KMS-11 (cell line): ENCODE measurements at regions not wholly inside any gene's neighbourhood (a gene's known extent, or its start where the extent isn't known, plus 50 kb on each side); places are given as distances from the start of the nearest gene placed in this dataset.

Source experiments
- H2AFZ ChIP-seq: fragments of 200-600 bp; sonication (generic); 2 replicates; pipeline ENCODE4 v1.6.1; 2016; ENCODE audit warnings: antibody characterized with exemption, mixed run types, low read depth
- H3K27ac ChIP-seq: fragments of 200-600 bp; sonication (generic); 2 replicates; pipeline ENCODE4 v1.6.1; 2016; ENCODE audit warnings: mild to moderate bottlenecking, mixed run types
- H3K27me3 ChIP-seq: fragments of 200-600 bp; sonication (generic); 2 replicates; pipeline ENCODE4 v1.6.1; 2017; ENCODE audit warnings: mild to moderate bottlenecking, low read depth, mixed run types, moderate library complexity; ENCODE audit not compliant: insufficient read depth
- H3K36me3 ChIP-seq: fragments of 200-600 bp; sonication (generic); 2 replicates; pipeline ENCODE4 v1.6.1; 2017; ENCODE audit warnings: mild to moderate bottlenecking, mixed run types; ENCODE audit not compliant: insufficient read depth
- H3K4me1 ChIP-seq: fragments of 200-600 bp; sonication (generic); 2 replicates; pipeline ENCODE4 v1.6.1; 2016; ENCODE audit warnings: mild to moderate bottlenecking, low read depth, mixed run types; ENCODE audit not compliant: poor library complexity, severe bottlenecking
- H3K4me2 ChIP-seq: fragments of 200-600 bp; sonication (generic); 2 replicates; pipeline ENCODE4 v1.7.0; 2016; ENCODE audit warnings: mild to moderate bottlenecking, mixed run types
- H3K4me3 ChIP-seq: fragments of 200-600 bp; sonication (generic); IDR thresholded peaks from 2 replicates; pipeline ENCODE4 v1.6.1; 2017; ENCODE audit warnings: low read depth, low read length, mixed read lengths; ENCODE audit not compliant: insufficient read depth
- H3K79me2 ChIP-seq: fragments of 200-600 bp; sonication (generic); 2 replicates; pipeline ENCODE4 v1.6.1; 2016; ENCODE audit warnings: low read depth, mixed run types; ENCODE audit not compliant: insufficient read depth
- H3K9ac ChIP-seq: fragments of 200-600 bp; sonication (generic); 2 replicates; pipeline ENCODE4 v1.6.1; 2016; ENCODE audit warnings: mild to moderate bottlenecking, mixed run types
- H4K20me1 ChIP-seq: fragments of 200-600 bp; sonication (generic); 2 replicates; pipeline ENCODE4 v1.6.1; 2016; ENCODE audit warnings: mild to moderate bottlenecking, mixed run types; ENCODE audit not compliant: insufficient read depth
- TF ChIP-seq, protein P1 (sequence below): fragments of 200-600 bp; sonication (generic); conservative IDR thresholded peaks from 2 replicates; pipeline ENCODE4 v1.6.1; 2017; ENCODE audit warnings: low read depth, mild to moderate bottlenecking, antibody characterized with exemption, low read length, moderate library complexity, mixed read lengths

DNA sequence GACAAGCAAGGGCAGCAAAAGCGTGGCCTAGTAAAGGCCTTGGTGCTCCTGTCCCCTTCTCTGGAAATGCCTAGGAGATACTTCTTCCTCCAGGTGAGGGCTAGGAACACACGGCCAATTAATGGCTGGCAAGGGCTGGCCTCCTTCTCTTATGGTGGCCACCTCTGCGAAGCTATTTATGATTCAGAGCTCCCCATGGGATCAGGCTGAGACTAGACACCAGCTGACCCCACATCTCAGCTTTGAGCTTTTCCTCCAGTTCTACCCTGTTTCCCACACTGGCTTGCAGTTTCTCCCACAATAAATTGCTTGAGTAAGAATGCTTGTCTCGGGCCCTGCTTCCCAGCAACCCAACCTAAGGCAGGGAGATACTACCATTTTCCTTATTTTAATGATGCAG is 53.7 kb downstream of the CAMK2N1 start:
- TF ChIP-seq, protein P1, sequence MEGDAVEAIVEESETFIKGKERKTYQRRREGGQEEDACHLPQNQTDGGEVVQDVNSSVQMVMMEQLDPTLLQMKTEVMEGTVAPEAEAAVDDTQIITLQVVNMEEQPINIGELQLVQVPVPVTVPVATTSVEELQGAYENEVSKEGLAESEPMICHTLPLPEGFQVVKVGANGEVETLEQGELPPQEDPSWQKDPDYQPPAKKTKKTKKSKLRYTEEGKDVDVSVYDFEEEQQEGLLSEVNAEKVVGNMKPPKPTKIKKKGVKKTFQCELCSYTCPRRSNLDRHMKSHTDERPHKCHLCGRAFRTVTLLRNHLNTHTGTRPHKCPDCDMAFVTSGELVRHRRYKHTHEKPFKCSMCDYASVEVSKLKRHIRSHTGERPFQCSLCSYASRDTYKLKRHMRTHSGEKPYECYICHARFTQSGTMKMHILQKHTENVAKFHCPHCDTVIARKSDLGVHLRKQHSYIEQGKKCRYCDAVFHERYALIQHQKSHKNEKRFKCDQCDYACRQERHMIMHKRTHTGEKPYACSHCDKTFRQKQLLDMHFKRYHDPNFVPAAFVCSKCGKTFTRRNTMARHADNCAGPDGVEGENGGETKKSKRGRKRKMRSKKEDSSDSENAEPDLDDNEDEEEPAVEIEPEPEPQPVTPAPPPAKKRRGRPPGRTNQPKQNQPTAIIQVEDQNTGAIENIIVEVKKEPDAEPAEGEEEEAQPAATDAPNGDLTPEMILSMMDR: no peak
- no peak overlapping the region for H2AFZ ChIP-seq
- no peak overlapping the region for H3K4me2 ChIP-seq
- H4K20me1 ChIP-seq: no peaks in the 10 kb centered on the region
- no peak overlapping the region for H3K4me3 ChIP-seq
- H3K36me3 ChIP-seq: no peaks in the 10 kb centered on the region
- H3K4me1 ChIP-seq: no peaks in the 10 kb centered on the region
- peaks cover 38% of the 10 kb centered on the region for H3K27me3 ChIP-seq
- H3K79me2 ChIP-seq: no peaks in the 10 kb centered on the region
- H3K9ac ChIP-seq: no peak overlapping the region
- H3K27ac ChIP-seq: no peak overlapping the region

DNA sequence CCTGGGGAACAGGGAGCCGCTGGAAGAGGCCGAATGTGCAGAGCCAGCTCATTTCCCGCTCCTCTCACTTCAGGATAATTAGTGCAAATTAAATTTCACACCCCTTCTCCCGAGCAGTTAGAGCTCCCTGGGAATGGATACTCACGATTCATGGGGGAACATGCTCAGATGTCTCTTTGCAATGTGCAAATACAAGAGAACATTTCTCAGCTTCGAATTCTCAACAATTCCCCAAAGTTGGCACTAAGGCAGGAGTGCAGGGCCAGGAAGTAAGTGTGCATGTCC is 54.9 kb downstream of the CAMK2N1 start:
- no peak overlapping the region for H3K9ac ChIP-seq
- H4K20me1 ChIP-seq: no peaks in the 10 kb centered on the region
- no peaks in the 10 kb centered on the region for H3K36me3 ChIP-seq
- peaks cover 38% of the 10 kb centered on the region for H3K27me3 ChIP-seq
- no peaks in the 10 kb centered on the region for H3K79me2 ChIP-seq
- no peak overlapping the region for H3K4me2 ChIP-seq
- TF ChIP-seq, protein P1: no peak
- H3K4me1 ChIP-seq: no peaks in the 10 kb centered on the region
- H3K4me3 ChIP-seq: no peak overlapping the region
- no peak overlapping the region for H3K27ac ChIP-seq
- H2AFZ ChIP-seq: no peak overlapping the region

DNA sequence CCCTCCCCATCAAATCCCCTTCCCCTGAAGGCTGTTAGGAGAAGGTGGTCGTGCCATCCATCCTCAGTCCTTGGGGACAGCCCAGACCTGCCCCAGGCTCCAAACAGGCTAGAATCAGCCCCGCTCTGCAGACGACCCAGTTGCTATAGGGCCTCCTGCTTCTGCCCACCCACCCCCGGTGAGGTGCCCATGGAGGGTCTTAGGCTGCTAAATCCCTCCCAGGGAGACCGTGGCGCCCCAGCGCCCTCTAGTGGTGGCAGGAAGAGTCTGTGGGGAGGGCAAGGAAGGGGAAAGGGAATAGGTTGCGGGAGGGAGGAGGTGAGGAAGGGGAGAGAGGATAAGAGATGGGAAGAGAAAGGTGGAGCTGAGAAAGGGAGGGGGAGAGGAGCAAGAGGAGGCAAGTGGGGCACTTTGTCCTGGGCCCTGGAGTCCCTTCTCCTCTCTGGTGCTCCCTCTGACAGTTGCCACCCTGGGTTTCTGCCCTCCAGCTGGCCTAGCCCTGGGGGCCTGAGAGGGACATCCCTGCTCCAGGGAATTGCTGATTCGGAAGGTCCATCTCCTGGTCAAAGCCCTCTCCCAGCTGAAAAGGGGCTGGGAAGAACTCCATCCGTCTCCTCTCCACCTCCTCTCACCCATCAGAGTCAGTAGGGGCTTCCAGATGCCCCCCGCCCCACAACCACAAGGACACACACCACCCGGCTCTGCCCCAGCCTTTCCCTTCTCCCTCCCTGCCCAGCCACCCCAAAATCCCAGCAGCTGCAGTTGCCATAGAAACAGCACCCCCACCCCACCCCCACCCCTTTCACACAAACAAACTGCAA is 55.4 kb downstream of the CAMK2N1 start:
- Histone ChIP-seq H2AFZ (no peak overlapping the region), H3K79me2 (no peaks in the 10 kb centered on the region), H3K27me3 (peaks cover 37% of the 10 kb centered on the region), H3K27ac (no peak overlapping the region), H4K20me1 (no peaks in the 10 kb centered on the region), H3K36me3 (no peaks in the 10 kb centered on the region), H3K4me3 (no peak overlapping the region), H3K9ac (no peak overlapping the region), H3K4me2 (no peak overlapping the region), H3K4me1 (no peaks in the 10 kb centered on the region)
- TF ChIP-seq, protein P1: peak; percentile 53; the same call in 1 of the 2 replicates

DNA sequence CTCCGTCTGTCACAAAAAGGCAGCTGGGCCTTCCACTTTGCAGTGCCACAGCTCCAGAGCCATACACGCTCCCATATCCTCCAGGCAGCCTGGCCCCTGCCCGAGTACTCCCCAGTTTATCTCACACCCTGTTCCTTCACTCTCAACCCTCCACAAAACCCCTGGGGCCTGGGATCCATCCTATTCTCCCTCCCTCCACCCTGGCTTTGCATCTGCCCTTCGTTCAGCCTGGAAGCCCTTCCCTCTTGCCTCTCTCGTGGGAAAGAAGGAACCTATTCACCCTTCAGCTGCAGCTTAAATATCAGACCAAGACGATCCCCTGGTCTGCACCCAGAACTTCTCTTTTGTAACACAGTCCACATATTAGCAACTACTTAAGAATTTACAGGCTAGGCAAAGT is 56.7 kb downstream of the CAMK2N1 start:
- H3K27me3 ChIP-seq: peaks cover 34% of the 10 kb centered on the region
- TF ChIP-seq, protein P1: no peak
- no peak overlapping the region for H3K4me3 ChIP-seq
- H3K4me1 ChIP-seq: no peaks in the 10 kb centered on the region
- H2AFZ ChIP-seq: no peak overlapping the region
- H3K4me2 ChIP-seq: no peak overlapping the region
- no peaks in the 10 kb centered on the region for H4K20me1 ChIP-seq
- no peak overlapping the region for H3K27ac ChIP-seq
- H3K79me2 ChIP-seq: no peaks in the 10 kb centered on the region
- no peaks in the 10 kb centered on the region for H3K36me3 ChIP-seq
- no peak overlapping the region for H3K9ac ChIP-seq
